Tibial artery (tissue), 4 donors: ENCODE measurements at regions not wholly inside any gene's neighbourhood (a gene's known extent, or its start where the extent isn't known, plus 50 kb on each side); places are given as distances from the start of the nearest gene placed in this dataset.

Experiments
- DNase-seq, 2 donors: peaks; one replicate each; pipeline ENCODE4 v3.0.0-alpha.2; 2019
- H3K27ac ChIP-seq, 2 donors: fragments of 200-600 bp; sonication (generic) in 1 of 2; 1 replicate in 1 of 2; 2 replicates in 1 of 2; pipeline ENCODE4 v1.5.1; 2018 to 2019; ENCODE audit warnings: mild to moderate bottlenecking in 1 of 2
- H3K27me3 ChIP-seq, 2 donors: fragments of 200-600 bp; sonication (generic) in 1 of 2; one replicate each; pipeline versions ENCODE4 v1.5.1 to v1.6.0; 2016 to 2019
- H3K36me3 ChIP-seq, 3 donors: fragments of 200-600 bp; sonication (generic) in 2 of 3; one replicate each; pipeline ENCODE4 v1.5.1; 2016 to 2019; ENCODE audit warnings: mild to moderate bottlenecking in 2 of 3
- H3K4me1 ChIP-seq, 4 donors: fragments of 200-600 bp; sonication (generic) in 2 of 4; 1 replicate in 3 of 4; 2 replicates in 1 of 4; pipeline ENCODE4 v1.5.1; 2016 to 2019
- H3K4me3 ChIP-seq, 2 donors: fragments of 200-600 bp; sonication (generic) in 1 of 2; 1 replicate in 1 of 2; 2 replicates in 1 of 2; pipeline ENCODE4 v1.5.1; 2018 to 2019; ENCODE audit warnings: mild to moderate bottlenecking in 2 of 2
- H3K9me3 ChIP-seq, 3 donors: fragments of 200-600 bp; sonication (generic) in 1 of 3; one replicate each; pipeline ENCODE4 v1.5.1; 2016 to 2019
- CTCF ChIP-seq, 2 experiments: fragments of 200-600 bp in 1 of 2; fragments of 450-650 bp in 1 of 2; IDR thresholded peaks; one replicate each; pipeline ENCODE4 v1.5.1; 2017 to 2019; ENCODE audit warnings: antibody characterized with exemption in 2 of 2, mild to moderate bottlenecking in 1 of 2, moderate library complexity in 1 of 2
- intact Hi-C: fragments of 100-400 bp; cut with DNase I; formaldehyde crosslinking; loops from one replicate; pipeline ENCODE4 v1.15.0; 2023; ENCODE audit warnings: low total_unique reads

GRCh38 chr6:170130771-170131241, 160.1 kb downstream of the DLL1 start:
- intact Hi-C loops = no loop called here
- Histone ChIP-seq H3K27me3 (peaks cover 0 to 2% of the 10 kb centered on the region in 2 donors), H3K9me3 (no peaks in the 10 kb centered on the region), H3K27ac (no peak overlapping the region), H3K4me1 (peaks cover 0 to 19% (median 10%) of the 10 kb centered on the region in 4 donors), H3K36me3 (no peaks in the 10 kb centered on the region), H3K4me3 (no peak overlapping the region)
- DNase-seq = peak; percentile 9 to 52
- TF ChIP-seq CTCF (IDR thresholded peaks at IDR 0.05) = no peak

GRCh38 chr6:170130201-170130621, 160.7 kb downstream of the DLL1 start:
- Histone ChIP-seq H3K27me3 (peaks cover 0 to 6% of the 10 kb centered on the region in 2 donors), H3K27ac (no peak overlapping the region), H3K4me3 (no peak overlapping the region), H3K9me3 (no peaks in the 10 kb centered on the region), H3K36me3 (no peaks in the 10 kb centered on the region), H3K4me1 (peaks cover 0 to 19% (median 10%) of the 10 kb centered on the region in 4 donors)
- intact Hi-C loops = no loop called here
- TF ChIP-seq CTCF (IDR thresholded peaks at IDR 0.05) = no peak
- peak; percentile 18 to 62 for DNase-seq

DNA sequence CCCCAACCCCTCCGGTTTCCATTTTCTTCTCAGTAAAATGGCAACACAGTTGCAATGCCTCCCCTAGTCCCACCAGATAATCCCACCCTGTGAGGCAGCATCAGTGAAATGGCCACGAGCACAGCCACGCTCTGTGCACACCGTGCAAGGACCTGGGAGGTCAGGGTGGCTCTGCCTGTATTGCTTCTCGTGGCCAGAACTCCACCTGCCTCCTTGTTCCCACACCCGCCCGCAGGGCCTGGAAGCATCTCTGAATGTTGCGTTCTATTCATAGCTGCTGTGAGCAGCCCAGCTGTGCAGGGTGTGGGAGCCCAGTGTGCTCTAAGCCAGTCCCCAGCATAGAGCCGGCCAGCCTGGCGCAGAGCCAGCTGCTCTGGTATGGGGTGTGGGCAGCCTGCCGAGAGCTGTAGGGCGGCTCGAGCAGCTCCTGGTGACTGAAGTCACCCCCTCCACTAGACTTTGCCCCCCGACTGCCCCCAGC, 161.1 kb downstream of the DLL1 start:
- peaks cover 0 to 19% (median 10%) of the 10 kb centered on the region in 4 donors for H3K4me1 ChIP-seq
- no peaks in the 10 kb centered on the region for H3K36me3 ChIP-seq
- peaks cover 0 to 6% of the 10 kb centered on the region in 2 donors for H3K27me3 ChIP-seq
- H3K27ac ChIP-seq = no peak overlapping the region
- DNase-seq = peak; percentile 37 to 56
- intact Hi-C loops = no loop called here
- no peak for TF ChIP-seq CTCF (IDR thresholded peaks at IDR 0.05)
- no peaks in the 10 kb centered on the region for H3K9me3 ChIP-seq
- H3K4me3 ChIP-seq = no peak overlapping the region

DNA sequence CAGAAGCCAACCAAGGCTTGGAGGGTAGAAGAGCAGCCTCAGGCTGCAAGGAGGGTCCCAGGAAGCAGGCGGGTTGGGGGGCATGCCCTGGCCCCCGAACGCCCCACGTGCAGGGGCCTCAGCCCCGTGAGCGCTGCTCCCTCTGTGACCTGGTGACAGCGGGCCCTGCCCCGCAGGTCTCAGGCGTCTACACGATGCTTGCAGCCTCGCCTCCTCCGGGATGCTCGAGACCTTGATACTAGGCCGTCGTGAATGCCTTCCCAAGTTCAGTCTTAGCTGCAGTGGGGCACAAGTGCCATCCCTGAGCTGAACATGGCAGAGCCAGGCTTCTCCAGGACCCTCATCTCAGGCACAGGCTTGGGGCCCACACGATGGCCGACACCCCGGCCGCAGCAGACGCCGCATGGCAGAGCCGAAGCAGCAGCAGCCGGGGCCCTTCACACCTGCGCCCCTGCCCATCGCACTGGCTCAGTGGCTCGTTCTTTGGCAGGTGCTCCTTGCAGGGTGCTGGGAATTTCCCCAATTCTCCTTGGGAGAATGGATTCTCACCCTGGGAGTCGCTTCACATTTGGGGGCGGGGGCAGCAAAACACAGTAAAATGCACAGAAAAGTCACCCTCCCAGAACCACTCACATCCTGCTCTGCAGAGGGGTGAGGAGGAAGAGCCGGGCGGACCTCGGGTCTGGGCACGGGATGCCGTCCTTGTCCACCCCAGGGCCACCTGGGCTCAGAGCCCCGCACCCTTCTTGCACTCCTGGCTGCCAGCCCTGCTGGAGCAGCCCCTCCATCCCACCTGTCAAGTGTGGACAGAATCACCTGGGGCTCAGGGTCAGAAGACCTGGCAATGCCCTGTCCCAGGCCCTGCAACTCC, 161.8 kb downstream of the DLL1 start:
- Histone ChIP-seq H3K4me3 (no peak overlapping the region), H3K27me3 (peaks cover 0 to 8% of the 10 kb centered on the region in 2 donors), H3K36me3 (no peaks in the 10 kb centered on the region), H3K27ac (no peak overlapping the region), H3K4me1 (peaks cover 0 to 19% (median 10%) of the 10 kb centered on the region in 4 donors), H3K9me3 (no peaks in the 10 kb centered on the region)
- intact Hi-C loops = no loop called here
- TF ChIP-seq CTCF (IDR thresholded peaks at IDR 0.05) = no peak
- peak; percentile 15 to 53 for DNase-seq

- H3K36me3 ChIP-seq = no peaks in the 10 kb centered on the region
- no peaks in the 10 kb centered on the region for H3K9me3 ChIP-seq
- no peak overlapping the region for H3K27ac ChIP-seq
- DNase-seq = peak; percentile 8 to 21
- intact Hi-C loops = no loop called here
- H3K27me3 ChIP-seq = peaks cover 0 to 11% of the 10 kb centered on the region in 2 donors
- no peak overlapping the region for H3K4me3 ChIP-seq
- peaks cover 0 to 19% (median 10%) of the 10 kb centered on the region in 4 donors for H3K4me1 ChIP-seq
- no peak for TF ChIP-seq CTCF (IDR thresholded peaks at IDR 0.05)
Measured at GRCh38 chr6:170128346-170128745, 162.5 kb downstream of the DLL1 start.
